ENCODE measurements at regions not wholly inside any gene's neighbourhood (a gene's known extent, or its start where the extent isn't known, plus 50 kb on each side); places are given as distances from the start of the nearest gene placed in this dataset.

- Histone ChIP-seq H4K5ac (ENCODE audit: low read depth, low read length) (no peak overlapping the region), H3K36me3 (ENCODE audit: control insufficient read depth, insufficient read depth, low read length) (no peaks in the 10 kb centered on the region), H3K79me1 (ENCODE audit: low read depth in 1 of 2, low read length in 2 of 2) (no peaks in the 10 kb centered on the region), H4K20me1 (ENCODE audit: insufficient read depth, low read length) (no peaks in the 10 kb centered on the region), H2AFZ (replicated peaks; ENCODE audit: low read length, poor library complexity) (no peak overlapping the region), H3K9ac (ENCODE audit: low read depth, low read length) (no peak overlapping the region), H3K9me1 (ENCODE audit: insufficient read depth, low read length) (no peaks in the 10 kb centered on the region), H2BK5ac (ENCODE audit: low read depth, low read length, poor library complexity, severe bottlenecking) (no peak overlapping the region), H3K4ac (ENCODE audit: low read depth, low read length) (no peak overlapping the region), H4K91ac (ENCODE audit: insufficient read depth, low read depth, low read length) (no peak overlapping the region), H3K18ac (ENCODE audit: low read depth, low read length) (no peak overlapping the region), H3K56ac (ENCODE audit: extremely low read depth, insufficient read depth, low read length) (no peak overlapping the region), H2AK9ac (replicated peaks; ENCODE audit: low read depth, low read length, poor library complexity) (no peak overlapping the region), H3K9me3 (ENCODE audit: control insufficient read depth, insufficient read depth, low read length) (no peaks in the 10 kb centered on the region), H3K27ac (ENCODE audit: insufficient read depth, low read length) (no peak overlapping the region), H3K4me1 (ENCODE audit: control insufficient read depth, insufficient read depth, low read length) (no peaks in the 10 kb centered on the region), H3K4me3 (ENCODE audit: insufficient read depth, low read depth, low read length) (no peak overlapping the region), H3K23ac (ENCODE audit: low read depth, low read length) (no peak overlapping the region), H3K27me3 (ENCODE audit: control insufficient read depth, insufficient read depth, low read length) (no peaks in the 10 kb centered on the region), H2AK5ac (ENCODE audit: low read depth, low read length) (no peak overlapping the region), H4K8ac (ENCODE audit: low read depth in 2 of 2, low read length in 2 of 2) (no peak overlapping the region), H2BK15ac (ENCODE audit: low read depth, low read length) (no peak overlapping the region), H2BK120ac (ENCODE audit: low read depth, low read length) (no peak overlapping the region), H2BK20ac (ENCODE audit: low read depth, low read length) (no peak overlapping the region), H3K14ac (replicated peaks; ENCODE audit: low read depth, low read length) (no peak overlapping the region), H3K4me2 (ENCODE audit: low read depth, low read length) (no peak overlapping the region)
- intact Hi-C loops (cut with micrococcal nuclease) (no loop called here), dilution Hi-C loops (cut with HindIII; ENCODE audit: low sequenced_read_pairs, unreplicated experiment) (no loop called here), in situ Hi-C loops (cut with MboI; ENCODE audit: low sequenced_read_pairs) (no loop called here)
- TF ChIP-seq RAD21 (IDR thresholded peaks at IDR 0.05; ENCODE audit: low read length) (no peak), ELK1 (IDR thresholded peaks at IDR 0.05; ENCODE audit: borderline replicate concordance, low read depth, low read length) (no peak), CHD1 (IDR thresholded peaks at IDR 0.05; ENCODE audit: low read depth, low read length) (no peak), POLR2A (IDR thresholded peaks at IDR 0.05; ENCODE audit: low read depth, low read length) (no peak), NFE2L2 (IDR thresholded peaks at IDR 0.05; ENCODE audit: low read depth, low read length) (no peak), SMC3 (IDR thresholded peaks at IDR 0.05; ENCODE audit: low read depth, low read length) (no peak), MAFK (IDR thresholded peaks at IDR 0.05; ENCODE audit: low read depth, low read length) (no peak), RCOR1 (IDR thresholded peaks at IDR 0.05; ENCODE audit: insufficient replicate concordance, low read length) (no peak), FOS (IDR thresholded peaks at IDR 0.05; ENCODE audit: low read depth, low read length) (no peak), RFX5 (IDR thresholded peaks at IDR 0.05; ENCODE audit: low read depth, low read length) (no peak), BHLHE40 (IDR thresholded peaks at IDR 0.05; ENCODE audit: low read depth, low read length) (no peak), CTCF (conservative IDR thresholded peaks at IDR 0.05; ENCODE audit: low read depth, low read length) (no peak), USF2 (IDR thresholded peaks at IDR 0.05; ENCODE audit: low read depth, low read length) (no peak), MXI1 (IDR thresholded peaks at IDR 0.05; ENCODE audit: borderline replicate concordance, low read depth, low read length) (no peak), MAZ (IDR thresholded peaks at IDR 0.05; ENCODE audit: borderline replicate concordance, low read depth, low read length) (no peak), CEBPB (IDR thresholded peaks at IDR 0.05; ENCODE audit: low read depth, low read length) (no peak)
- POLR2A ChIA-PET (ENCODE audit: unreplicated experiment) = no interaction called here
- 63% methylated on average over 3 of the region's 4 CpGs; no CpG with 5 or more reads in 1 of the 2 experiments for WGBS, 2 experiments (ENCODE audit: extremely low coverage in 2 of 2, insufficient read length in 1 of 2)
- BruUV-seq (replicated peaks) = no TSS peak
- CTCF ChIA-PET = interaction anchor here (0.7 kb wide), 1 partner anchor 285 kb away, joined by 3 read pairs; no protein-coding TSS in a partner anchor
- DNase-seq (no peak), ATAC-seq (ENCODE audit: low read depth) (no peak)
Observed at GRCh38 chr10:108685863-108686531, 1237.3 kb downstream of the XPNPEP1 start.

Data from IMR-90 (cell line).